ENCODE measurements at regions not wholly inside any gene's neighbourhood (a gene's known extent, or its start where the extent isn't known, plus 50 kb on each side); places are given as distances from the start of the nearest gene placed in this dataset.

DNA sequence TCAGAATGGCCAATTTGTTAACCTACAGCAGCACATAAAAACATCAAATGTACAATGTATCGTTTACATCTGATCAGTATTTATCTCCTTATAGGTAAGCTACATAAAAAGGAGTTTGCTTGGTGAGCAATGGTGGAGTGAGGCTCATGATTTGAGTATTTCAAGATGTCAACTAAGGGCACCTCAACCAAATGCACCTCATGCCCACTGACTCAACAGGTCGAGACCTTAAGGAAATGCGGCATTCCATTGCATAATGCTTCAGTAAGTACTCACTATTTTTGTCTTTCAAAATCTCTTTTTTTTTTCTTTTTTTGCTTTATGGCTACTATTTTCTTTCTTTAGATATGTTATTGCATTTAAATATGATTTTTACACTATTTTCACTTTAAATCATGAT is 181.0 kb upstream of the TLL1 start:
- no peaks in the 10 kb centered on the region for H3K36me3 ChIP-seq (ENCODE audit: insufficient read depth, low read length)
- no peak overlapping the region for H2AFZ ChIP-seq (ENCODE audit: low read length, unreplicated experiment)
- no peak overlapping the region for H3K27ac ChIP-seq (ENCODE audit: low read depth, low read length)
- H3K4me3 ChIP-seq (ENCODE audit: low read depth, low read length) = no peak overlapping the region
- H3K4me1 ChIP-seq (ENCODE audit: control insufficient read depth, insufficient read depth, low read length, unreplicated experiment) = peaks cover 11% of the 10 kb centered on the region
- H3K79me2 ChIP-seq (ENCODE audit: control insufficient read depth, insufficient read depth, low read length, unreplicated experiment) = no peaks in the 10 kb centered on the region
- no peaks in the 10 kb centered on the region for H3K27me3 ChIP-seq (ENCODE audit: insufficient read depth, low read length)

- no peaks in the 10 kb centered on the region for H3K4me1 ChIP-seq (ENCODE audit: control insufficient read depth, insufficient read depth, low read length, unreplicated experiment)
- no peak overlapping the region for H3K4me3 ChIP-seq (ENCODE audit: low read depth, low read length)
- no peaks in the 10 kb centered on the region for H3K27me3 ChIP-seq (ENCODE audit: insufficient read depth, low read length)
- H3K79me2 ChIP-seq (ENCODE audit: control insufficient read depth, insufficient read depth, low read length, unreplicated experiment) = no peaks in the 10 kb centered on the region
- H3K36me3 ChIP-seq (ENCODE audit: insufficient read depth, low read length) = no peaks in the 10 kb centered on the region
- H2AFZ ChIP-seq (ENCODE audit: low read length, unreplicated experiment) = no peak overlapping the region
- H3K27ac ChIP-seq (ENCODE audit: low read depth, low read length) = no peak overlapping the region
Measured at GRCh38 chr4:165698272-165698671, 174.8 kb upstream of the TLL1 start.

- no peak overlapping the region for H3K4me3 ChIP-seq (ENCODE audit: low read depth, low read length)
- no peaks in the 10 kb centered on the region for H3K4me1 ChIP-seq (ENCODE audit: control insufficient read depth, insufficient read depth, low read length, unreplicated experiment)
- no peak overlapping the region for H2AFZ ChIP-seq (ENCODE audit: low read length, unreplicated experiment)
- no peak overlapping the region for H3K27ac ChIP-seq (ENCODE audit: low read depth, low read length)
- no peaks in the 10 kb centered on the region for H3K36me3 ChIP-seq (ENCODE audit: insufficient read depth, low read length)
- H3K27me3 ChIP-seq (ENCODE audit: insufficient read depth, low read length) = no peaks in the 10 kb centered on the region
- no peaks in the 10 kb centered on the region for H3K79me2 ChIP-seq (ENCODE audit: control insufficient read depth, insufficient read depth, low read length, unreplicated experiment)
Measured at GRCh38 chr4:165699055-165699454, 174.0 kb upstream of the TLL1 start.

DNA sequence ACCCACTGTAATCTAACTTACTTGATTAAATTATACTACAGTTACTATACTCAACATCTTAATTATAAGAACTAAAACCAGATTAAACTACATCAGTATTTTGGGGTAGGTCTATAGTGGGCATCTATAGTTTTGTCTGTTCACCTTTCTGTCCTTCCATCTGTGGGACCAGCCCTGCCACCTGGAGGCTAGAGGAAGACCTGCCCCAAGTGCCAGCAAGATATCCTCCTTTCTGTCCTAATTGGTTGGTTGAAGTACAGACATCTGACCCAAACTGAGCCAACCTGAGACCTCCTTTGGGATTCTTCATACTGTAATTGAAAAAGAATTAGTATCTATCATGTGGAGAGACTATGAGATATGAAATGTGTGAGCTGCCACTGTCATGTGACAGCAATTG is 172.2 kb upstream of the TLL1 start:
- Histone ChIP-seq H3K36me3 (ENCODE audit: insufficient read depth, low read length) (no peaks in the 10 kb centered on the region), H2AFZ (ENCODE audit: low read length, unreplicated experiment) (no peak overlapping the region), H3K4me3 (ENCODE audit: low read depth, low read length) (no peak overlapping the region), H3K27me3 (ENCODE audit: insufficient read depth, low read length) (no peaks in the 10 kb centered on the region), H3K79me2 (ENCODE audit: control insufficient read depth, insufficient read depth, low read length, unreplicated experiment) (no peaks in the 10 kb centered on the region), H3K27ac (ENCODE audit: low read depth, low read length) (no peak overlapping the region), H3K4me1 (ENCODE audit: control insufficient read depth, insufficient read depth, low read length, unreplicated experiment) (no peaks in the 10 kb centered on the region)

- no peak overlapping the region for H2AFZ ChIP-seq (ENCODE audit: low read length, unreplicated experiment)
- no peaks in the 10 kb centered on the region for H3K79me2 ChIP-seq (ENCODE audit: control insufficient read depth, insufficient read depth, low read length, unreplicated experiment)
- no peaks in the 10 kb centered on the region for H3K27me3 ChIP-seq (ENCODE audit: insufficient read depth, low read length)
- H3K4me3 ChIP-seq (ENCODE audit: low read depth, low read length) = no peak overlapping the region
- no peaks in the 10 kb centered on the region for H3K36me3 ChIP-seq (ENCODE audit: insufficient read depth, low read length)
- H3K4me1 ChIP-seq (ENCODE audit: control insufficient read depth, insufficient read depth, low read length, unreplicated experiment) = no peaks in the 10 kb centered on the region
- H3K27ac ChIP-seq (ENCODE audit: low read depth, low read length) = no peak overlapping the region
Measured at GRCh38 chr4:165707128-165707527, 165.9 kb upstream of the TLL1 start.

DNA sequence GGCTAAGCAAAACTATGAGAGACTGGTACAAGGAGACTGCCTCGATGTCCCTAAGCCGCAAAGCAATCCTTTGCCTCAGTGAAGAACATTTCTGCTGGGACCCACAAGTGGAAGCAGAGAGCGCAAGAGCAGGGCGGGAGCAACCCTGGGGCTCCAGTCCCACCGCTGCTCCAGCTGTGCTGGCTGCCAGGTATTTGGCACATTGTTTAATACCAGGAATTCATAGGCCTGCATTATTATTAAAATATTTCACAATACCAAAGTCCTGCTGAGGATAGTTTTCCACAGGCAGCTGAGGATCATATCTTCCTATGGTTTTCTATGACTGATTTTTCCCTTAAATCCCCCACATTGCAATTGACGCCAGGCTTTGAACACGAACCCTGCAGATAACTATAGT is 163.5 kb upstream of the TLL1 start:
- Histone ChIP-seq H3K4me3 (ENCODE audit: low read depth, low read length) (no peak overlapping the region), H3K27me3 (ENCODE audit: insufficient read depth, low read length) (no peaks in the 10 kb centered on the region), H3K79me2 (ENCODE audit: control insufficient read depth, insufficient read depth, low read length, unreplicated experiment) (no peaks in the 10 kb centered on the region), H3K27ac (ENCODE audit: low read depth, low read length) (no peak overlapping the region), H3K36me3 (ENCODE audit: insufficient read depth, low read length) (no peaks in the 10 kb centered on the region), H2AFZ (ENCODE audit: low read length, unreplicated experiment) (peak overlapping the region; percentile 48), H3K4me1 (ENCODE audit: control insufficient read depth, insufficient read depth, low read length, unreplicated experiment) (no peaks in the 10 kb centered on the region)

- H3K27me3 ChIP-seq (ENCODE audit: insufficient read depth, low read length) = no peaks in the 10 kb centered on the region
- H3K79me2 ChIP-seq (ENCODE audit: control insufficient read depth, insufficient read depth, low read length, unreplicated experiment) = no peaks in the 10 kb centered on the region
- peak overlapping the region; percentile 48 for H2AFZ ChIP-seq (ENCODE audit: low read length, unreplicated experiment)
- H3K36me3 ChIP-seq (ENCODE audit: insufficient read depth, low read length) = no peaks in the 10 kb centered on the region
- no peak overlapping the region for H3K4me3 ChIP-seq (ENCODE audit: low read depth, low read length)
- no peak overlapping the region for H3K27ac ChIP-seq (ENCODE audit: low read depth, low read length)
- no peaks in the 10 kb centered on the region for H3K4me1 ChIP-seq (ENCODE audit: control insufficient read depth, insufficient read depth, low read length, unreplicated experiment)
Measured at GRCh38 chr4:165709973-165710526, 163.0 kb upstream of the TLL1 start.

DNA sequence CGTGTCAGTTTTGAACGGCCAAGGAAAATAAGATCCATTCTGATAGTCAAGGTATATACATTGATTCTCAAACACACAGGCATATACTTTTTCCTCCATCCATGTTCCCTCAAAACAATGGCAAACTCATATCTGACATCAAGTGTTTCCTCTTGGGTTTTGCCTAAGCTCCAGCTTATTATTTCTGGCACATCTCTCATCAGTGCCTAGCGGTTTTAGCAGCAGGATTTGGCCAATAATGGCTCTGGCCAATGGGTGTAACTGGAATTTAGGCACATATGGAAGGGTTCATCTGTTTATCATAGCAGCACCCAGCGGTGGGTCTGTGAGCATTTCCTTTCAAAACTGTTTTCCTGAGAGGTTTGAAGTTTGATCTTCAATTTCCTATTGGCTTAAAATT is 161.6 kb upstream of the TLL1 start:
- Histone ChIP-seq H2AFZ (ENCODE audit: low read length, unreplicated experiment) (no peak overlapping the region), H3K4me3 (ENCODE audit: low read depth, low read length) (no peak overlapping the region), H3K79me2 (ENCODE audit: control insufficient read depth, insufficient read depth, low read length, unreplicated experiment) (no peaks in the 10 kb centered on the region), H3K27ac (ENCODE audit: low read depth, low read length) (no peak overlapping the region), H3K36me3 (ENCODE audit: insufficient read depth, low read length) (no peaks in the 10 kb centered on the region), H3K27me3 (ENCODE audit: insufficient read depth, low read length) (no peaks in the 10 kb centered on the region), H3K4me1 (ENCODE audit: control insufficient read depth, insufficient read depth, low read length, unreplicated experiment) (no peaks in the 10 kb centered on the region)

DNA sequence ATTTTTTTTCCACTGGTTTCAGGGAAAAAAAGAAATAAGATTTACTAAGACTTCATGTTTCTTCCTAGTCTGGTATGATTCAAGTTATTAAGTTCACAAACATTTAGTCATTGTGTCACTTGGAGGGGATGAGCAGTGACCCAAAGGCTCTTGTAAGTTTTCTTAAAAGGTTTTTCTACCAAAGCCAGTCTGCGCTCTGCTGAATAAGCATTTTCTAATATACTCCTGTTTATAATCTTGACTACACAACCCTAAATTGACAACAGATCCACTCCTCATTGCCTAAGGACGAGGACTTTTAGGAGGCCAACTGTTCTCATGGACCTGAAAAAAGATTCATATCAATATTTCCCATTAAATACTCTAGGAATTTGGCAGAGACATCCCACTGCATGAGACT is 161.1 kb upstream of the TLL1 start:
- H3K36me3 ChIP-seq (ENCODE audit: insufficient read depth, low read length) = no peaks in the 10 kb centered on the region
- H3K27ac ChIP-seq (ENCODE audit: low read depth, low read length) = no peak overlapping the region
- no peaks in the 10 kb centered on the region for H3K4me1 ChIP-seq (ENCODE audit: control insufficient read depth, insufficient read depth, low read length, unreplicated experiment)
- no peak overlapping the region for H3K4me3 ChIP-seq (ENCODE audit: low read depth, low read length)
- H3K27me3 ChIP-seq (ENCODE audit: insufficient read depth, low read length) = no peaks in the 10 kb centered on the region
- H2AFZ ChIP-seq (ENCODE audit: low read length, unreplicated experiment) = no peak overlapping the region
- no peaks in the 10 kb centered on the region for H3K79me2 ChIP-seq (ENCODE audit: control insufficient read depth, insufficient read depth, low read length, unreplicated experiment)

DNA sequence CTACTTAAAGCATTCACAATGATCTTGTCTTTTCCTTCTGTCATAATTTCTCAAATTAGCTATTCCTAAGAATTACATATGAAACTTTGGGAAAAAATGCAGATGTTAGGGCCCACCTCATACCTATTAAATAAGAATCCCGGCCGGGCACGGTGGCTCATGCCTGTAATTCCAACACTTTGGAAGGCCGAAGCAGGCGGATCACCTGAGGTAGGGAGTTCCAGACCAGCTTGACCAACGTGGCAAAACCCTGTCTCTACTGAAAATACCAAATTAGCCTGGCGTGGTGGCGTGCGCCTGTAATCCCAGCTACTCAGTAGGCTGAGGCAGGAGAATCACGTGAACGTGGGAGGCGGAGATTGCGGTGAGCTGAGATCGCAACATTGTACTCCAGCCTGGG is 158.4 kb upstream of the TLL1 start:
- no peaks in the 10 kb centered on the region for H3K79me2 ChIP-seq (ENCODE audit: control insufficient read depth, insufficient read depth, low read length, unreplicated experiment)
- H3K36me3 ChIP-seq (ENCODE audit: insufficient read depth, low read length) = no peaks in the 10 kb centered on the region
- H3K27me3 ChIP-seq (ENCODE audit: insufficient read depth, low read length) = no peaks in the 10 kb centered on the region
- no peak overlapping the region for H3K27ac ChIP-seq (ENCODE audit: low read depth, low read length)
- H3K4me3 ChIP-seq (ENCODE audit: low read depth, low read length) = no peak overlapping the region
- no peak overlapping the region for H2AFZ ChIP-seq (ENCODE audit: low read length, unreplicated experiment)
- no peaks in the 10 kb centered on the region for H3K4me1 ChIP-seq (ENCODE audit: control insufficient read depth, insufficient read depth, low read length, unreplicated experiment)

DNA sequence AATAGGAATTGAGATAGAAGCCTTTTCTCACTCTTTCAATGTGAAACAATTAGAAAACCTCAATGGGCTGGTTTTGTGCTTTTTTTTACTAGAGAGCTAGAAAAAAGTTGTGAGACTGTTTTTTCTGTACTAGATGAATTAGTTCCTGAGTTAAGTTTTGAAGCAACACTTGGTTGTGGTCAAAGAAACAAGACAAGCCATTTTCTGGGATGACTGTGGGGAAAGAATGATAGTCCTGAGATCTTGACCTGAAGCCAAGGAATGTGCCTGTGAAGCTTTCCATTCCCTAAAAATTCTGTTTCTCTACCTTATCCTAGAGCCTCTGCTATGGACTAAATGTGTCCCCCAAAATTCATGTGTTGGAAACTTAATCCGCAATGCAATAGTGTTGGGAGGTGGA is 157.8 kb upstream of the TLL1 start:
- H3K36me3 ChIP-seq (ENCODE audit: insufficient read depth, low read length) = no peaks in the 10 kb centered on the region
- no peaks in the 10 kb centered on the region for H3K79me2 ChIP-seq (ENCODE audit: control insufficient read depth, insufficient read depth, low read length, unreplicated experiment)
- no peak overlapping the region for H2AFZ ChIP-seq (ENCODE audit: low read length, unreplicated experiment)
- no peaks in the 10 kb centered on the region for H3K27me3 ChIP-seq (ENCODE audit: insufficient read depth, low read length)
- no peak overlapping the region for H3K4me3 ChIP-seq (ENCODE audit: low read depth, low read length)
- H3K4me1 ChIP-seq (ENCODE audit: control insufficient read depth, insufficient read depth, low read length, unreplicated experiment) = no peaks in the 10 kb centered on the region
- H3K27ac ChIP-seq (ENCODE audit: low read depth, low read length) = no peak overlapping the region
